ENCODE measurements at regions not wholly inside any gene's neighbourhood (a gene's known extent, or its start where the extent isn't known, plus 50 kb on each side); places are given as distances from the start of the nearest gene placed in this dataset.

GRCh38 chr12:91920276-91920675, 225.4 kb downstream of the BTG1 start:
- H3K4me3 ChIP-seq: no peak overlapping the region
- no peak for TF ChIP-seq POLR2A (IDR thresholded peaks at IDR 0.05)
- TF ChIP-seq, protein P1, sequence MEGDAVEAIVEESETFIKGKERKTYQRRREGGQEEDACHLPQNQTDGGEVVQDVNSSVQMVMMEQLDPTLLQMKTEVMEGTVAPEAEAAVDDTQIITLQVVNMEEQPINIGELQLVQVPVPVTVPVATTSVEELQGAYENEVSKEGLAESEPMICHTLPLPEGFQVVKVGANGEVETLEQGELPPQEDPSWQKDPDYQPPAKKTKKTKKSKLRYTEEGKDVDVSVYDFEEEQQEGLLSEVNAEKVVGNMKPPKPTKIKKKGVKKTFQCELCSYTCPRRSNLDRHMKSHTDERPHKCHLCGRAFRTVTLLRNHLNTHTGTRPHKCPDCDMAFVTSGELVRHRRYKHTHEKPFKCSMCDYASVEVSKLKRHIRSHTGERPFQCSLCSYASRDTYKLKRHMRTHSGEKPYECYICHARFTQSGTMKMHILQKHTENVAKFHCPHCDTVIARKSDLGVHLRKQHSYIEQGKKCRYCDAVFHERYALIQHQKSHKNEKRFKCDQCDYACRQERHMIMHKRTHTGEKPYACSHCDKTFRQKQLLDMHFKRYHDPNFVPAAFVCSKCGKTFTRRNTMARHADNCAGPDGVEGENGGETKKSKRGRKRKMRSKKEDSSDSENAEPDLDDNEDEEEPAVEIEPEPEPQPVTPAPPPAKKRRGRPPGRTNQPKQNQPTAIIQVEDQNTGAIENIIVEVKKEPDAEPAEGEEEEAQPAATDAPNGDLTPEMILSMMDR (IDR thresholded peaks at IDR 0.05): no peak
- no peaks in the 10 kb centered on the region for H3K9me3 ChIP-seq
- no peak for DNase-seq
- no peaks in the 10 kb centered on the region for H3K4me1 ChIP-seq
- intact Hi-C loops (cut with DNase I; ENCODE audit: low total_unique reads): no loop called here
- H3K27ac ChIP-seq: no peak overlapping the region
- no peaks in the 10 kb centered on the region for H3K36me3 ChIP-seq
- H3K27me3 ChIP-seq: no peaks in the 10 kb centered on the region

- no peak for TF ChIP-seq POLR2A (IDR thresholded peaks at IDR 0.05)
- TF ChIP-seq, protein P1 (IDR thresholded peaks at IDR 0.05): no peak
- no peak for DNase-seq
- Histone ChIP-seq H3K4me3 (no peak overlapping the region), H3K4me1 (no peaks in the 10 kb centered on the region), H3K9me3 (no peaks in the 10 kb centered on the region), H3K36me3 (no peaks in the 10 kb centered on the region), H3K27me3 (no peaks in the 10 kb centered on the region), H3K27ac (no peak overlapping the region)
- intact Hi-C loops (cut with DNase I; ENCODE audit: low total_unique reads): no loop called here
Observed at GRCh38 chr12:91918431-91918830, 227.2 kb downstream of the BTG1 start.

GRCh38 chr12:91914701-91915100, 230.9 kb downstream of the BTG1 start:
- Histone ChIP-seq H3K9me3 (no peaks in the 10 kb centered on the region), H3K27ac (no peak overlapping the region), H3K36me3 (no peaks in the 10 kb centered on the region), H3K4me1 (no peaks in the 10 kb centered on the region), H3K4me3 (no peak overlapping the region), H3K27me3 (no peaks in the 10 kb centered on the region)
- no peak for DNase-seq
- TF ChIP-seq, protein P1 (IDR thresholded peaks at IDR 0.05): no peak
- TF ChIP-seq POLR2A (IDR thresholded peaks at IDR 0.05): no peak
- intact Hi-C loops (cut with DNase I; ENCODE audit: low total_unique reads): no loop called here

GRCh38 chr12:91913651-91914050, 232.0 kb downstream of the BTG1 start:
- intact Hi-C loops (cut with DNase I; ENCODE audit: low total_unique reads): no loop called here
- H3K27ac ChIP-seq: no peak overlapping the region
- no peaks in the 10 kb centered on the region for H3K4me1 ChIP-seq
- no peaks in the 10 kb centered on the region for H3K36me3 ChIP-seq
- no peaks in the 10 kb centered on the region for H3K9me3 ChIP-seq
- no peak for TF ChIP-seq POLR2A (IDR thresholded peaks at IDR 0.05)
- TF ChIP-seq, protein P1 (IDR thresholded peaks at IDR 0.05): no peak
- no peaks in the 10 kb centered on the region for H3K27me3 ChIP-seq
- DNase-seq: no peak
- no peak overlapping the region for H3K4me3 ChIP-seq

DNA sequence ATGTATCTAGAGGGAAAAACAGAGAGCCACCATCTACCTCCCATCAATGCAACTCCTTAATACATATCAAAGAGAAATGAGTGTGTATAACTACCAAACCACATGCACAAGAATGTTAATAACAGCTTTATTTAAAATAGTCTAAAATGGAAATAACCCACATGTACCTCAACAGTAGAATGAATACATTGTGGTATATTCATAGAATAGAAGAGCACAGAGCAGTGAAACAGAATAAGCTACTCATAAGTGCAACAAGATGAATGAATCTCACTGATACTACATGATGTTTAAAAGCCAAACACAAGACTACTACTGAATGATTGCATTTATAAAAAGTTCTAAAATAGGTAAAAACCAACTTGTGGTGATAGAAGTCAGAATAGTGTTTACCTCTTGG, 232.5 kb downstream of the BTG1 start:
- Histone ChIP-seq H3K4me3 (no peak overlapping the region), H3K27me3 (no peaks in the 10 kb centered on the region), H3K9me3 (no peaks in the 10 kb centered on the region), H3K4me1 (no peaks in the 10 kb centered on the region), H3K27ac (no peak overlapping the region), H3K36me3 (no peaks in the 10 kb centered on the region)
- DNase-seq: no peak
- TF ChIP-seq, protein P1 (IDR thresholded peaks at IDR 0.05): no peak
- no peak for TF ChIP-seq POLR2A (IDR thresholded peaks at IDR 0.05)
- intact Hi-C loops (cut with DNase I; ENCODE audit: low total_unique reads): no loop called here

Measured in uterus (tissue), 3 donors.